Pancreas (tissue), 10 donors: ENCODE measurements at regions not wholly inside any gene's neighbourhood (a gene's known extent, or its start where the extent isn't known, plus 50 kb on each side); places are given as distances from the start of the nearest gene placed in this dataset.

ENCODE experiments used
- ATAC-seq, 4 donors: fragments of 200-7000 bp; cut with Tn5 transposase; one replicate each; pipeline versions ENCODE4 v1.8.0 to v1.9.1; 2020; ENCODE audit warnings: mild to moderate bottlenecking in 4 of 4, moderate library complexity in 4 of 4
- DNase-seq, 6 donors: peaks; one replicate each; pipeline ENCODE4 v3.0.0-alpha.2; 2020
- FAIRE-seq: peaks from 2 replicates; lab custom pipeline; 2012; peaks lifted over from hg19 to GRCh38; lab: Jason Lieb, UNC
- H3K27ac ChIP-seq, 4 donors: fragments of 200-600 bp; sonication (generic); 1 replicate in 3 of 4; 2 replicates in 1 of 4; pipeline versions ENCODE4 v1.5.0 to v1.8.0; 2020
- H3K27me3 ChIP-seq, 4 donors: fragments of 200-600 bp; one replicate each; pipeline ENCODE4 v1.8.0; 2021
- H3K36me3 ChIP-seq, 3 donors: fragments of 200-600 bp; sonication (generic) in 1 of 3; one replicate each; pipeline versions ENCODE4 v1.5.0 to v1.8.0; 2020 to 2021
- H3K4me1 ChIP-seq, 3 donors: fragments of 200-600 bp; one replicate each; pipeline ENCODE4 v1.8.0; 2021
- H3K4me3 ChIP-seq, 4 donors: fragments of 200-600 bp; sonication (generic) in 2 of 4; one replicate each; pipeline versions ENCODE4 v1.5.0 to v1.8.0; 2020 to 2021
- H3K9me3 ChIP-seq, 4 donors: fragments of 200-600 bp; one replicate each; pipeline ENCODE4 v1.8.0; 2021
- WGBS, 2 donors: extraction: QIAGEN DNeasy Blood & Tissue Kit; methylation state at CpG; one replicate each; pipeline ENCODE4 v1.1.7; 2013; 5-methylcytosine and 5-hydroxymethylcytosine counted together
- intact Hi-C, 3 donors: fragments of 100-400 bp; cut with DNase I; formaldehyde crosslinking; loops; one replicate each; pipeline versions ENCODE4 v1.11.1 to v1.14.2; 2022
- TF ChIP-seq, protein P1 (sequence below), 4 donors: fragments of 200-600 bp; sonication (generic) in 3 of 4; IDR thresholded peaks; one replicate each; pipeline versions ENCODE4 v1.5.0 to v1.8.0; 2021; ENCODE audit warnings: antibody characterized with exemption in 4 of 4
- donor health status: healthy with polysubstance abuse.
- donor health status: DM: no; HTN: no; CAD: no; lungs with moderate emphysema.
- donor health status: DM: no; HTN: no; CAD: no.
- donor health status: control.
- donor health status: control.
- donor health status: Bipolar disorder and iron deficiency.
- donor health status: DM: yes; HTN: yes; CAD: no.
- donor health status: DM: no; HTN: no; CAD: no.
- donor health status: DM: no; HTN: no; CAD: no.
- donor health status: DM: yes; HTN: yes; CAD: no.

DNA sequence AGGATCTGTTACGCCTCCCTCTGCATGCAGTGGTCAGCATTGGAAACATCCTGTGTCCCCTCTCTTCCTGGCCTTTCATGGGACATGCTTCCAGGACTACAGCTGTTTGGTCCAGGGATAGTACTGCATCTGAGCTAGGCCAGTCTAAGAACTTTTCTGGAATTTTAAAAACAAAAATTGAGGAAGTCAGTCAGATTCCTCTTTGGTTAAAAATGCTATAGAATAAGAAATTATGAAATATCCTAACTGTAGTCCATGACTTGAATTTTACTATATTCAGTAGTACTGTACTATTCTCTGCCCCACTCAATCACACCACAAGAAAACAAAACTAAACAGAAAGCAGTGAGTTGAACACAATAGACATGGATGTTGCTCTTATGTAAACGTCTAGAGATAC lies 201.0 kb upstream of the CADM1 start:
- FAIRE-seq (no peak), DNase-seq (no peak), ATAC-seq (no peak)
- TF ChIP-seq, protein P1, sequence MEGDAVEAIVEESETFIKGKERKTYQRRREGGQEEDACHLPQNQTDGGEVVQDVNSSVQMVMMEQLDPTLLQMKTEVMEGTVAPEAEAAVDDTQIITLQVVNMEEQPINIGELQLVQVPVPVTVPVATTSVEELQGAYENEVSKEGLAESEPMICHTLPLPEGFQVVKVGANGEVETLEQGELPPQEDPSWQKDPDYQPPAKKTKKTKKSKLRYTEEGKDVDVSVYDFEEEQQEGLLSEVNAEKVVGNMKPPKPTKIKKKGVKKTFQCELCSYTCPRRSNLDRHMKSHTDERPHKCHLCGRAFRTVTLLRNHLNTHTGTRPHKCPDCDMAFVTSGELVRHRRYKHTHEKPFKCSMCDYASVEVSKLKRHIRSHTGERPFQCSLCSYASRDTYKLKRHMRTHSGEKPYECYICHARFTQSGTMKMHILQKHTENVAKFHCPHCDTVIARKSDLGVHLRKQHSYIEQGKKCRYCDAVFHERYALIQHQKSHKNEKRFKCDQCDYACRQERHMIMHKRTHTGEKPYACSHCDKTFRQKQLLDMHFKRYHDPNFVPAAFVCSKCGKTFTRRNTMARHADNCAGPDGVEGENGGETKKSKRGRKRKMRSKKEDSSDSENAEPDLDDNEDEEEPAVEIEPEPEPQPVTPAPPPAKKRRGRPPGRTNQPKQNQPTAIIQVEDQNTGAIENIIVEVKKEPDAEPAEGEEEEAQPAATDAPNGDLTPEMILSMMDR (IDR thresholded peaks at IDR 0.05) = no peak
- Histone ChIP-seq H3K4me1 (no peaks in the 10 kb centered on the region), H3K4me3 (no peak overlapping the region), H3K36me3 (no peaks in the 10 kb centered on the region), H3K9me3 (no peaks in the 10 kb centered on the region), H3K27ac (no peak overlapping the region), H3K27me3 (no peaks in the 10 kb centered on the region)
- intact Hi-C loops = no loop called here
- WGBS, 2 donors = 34 to 54% methylated on average over 2 of the region's 2 CpGs

DNA sequence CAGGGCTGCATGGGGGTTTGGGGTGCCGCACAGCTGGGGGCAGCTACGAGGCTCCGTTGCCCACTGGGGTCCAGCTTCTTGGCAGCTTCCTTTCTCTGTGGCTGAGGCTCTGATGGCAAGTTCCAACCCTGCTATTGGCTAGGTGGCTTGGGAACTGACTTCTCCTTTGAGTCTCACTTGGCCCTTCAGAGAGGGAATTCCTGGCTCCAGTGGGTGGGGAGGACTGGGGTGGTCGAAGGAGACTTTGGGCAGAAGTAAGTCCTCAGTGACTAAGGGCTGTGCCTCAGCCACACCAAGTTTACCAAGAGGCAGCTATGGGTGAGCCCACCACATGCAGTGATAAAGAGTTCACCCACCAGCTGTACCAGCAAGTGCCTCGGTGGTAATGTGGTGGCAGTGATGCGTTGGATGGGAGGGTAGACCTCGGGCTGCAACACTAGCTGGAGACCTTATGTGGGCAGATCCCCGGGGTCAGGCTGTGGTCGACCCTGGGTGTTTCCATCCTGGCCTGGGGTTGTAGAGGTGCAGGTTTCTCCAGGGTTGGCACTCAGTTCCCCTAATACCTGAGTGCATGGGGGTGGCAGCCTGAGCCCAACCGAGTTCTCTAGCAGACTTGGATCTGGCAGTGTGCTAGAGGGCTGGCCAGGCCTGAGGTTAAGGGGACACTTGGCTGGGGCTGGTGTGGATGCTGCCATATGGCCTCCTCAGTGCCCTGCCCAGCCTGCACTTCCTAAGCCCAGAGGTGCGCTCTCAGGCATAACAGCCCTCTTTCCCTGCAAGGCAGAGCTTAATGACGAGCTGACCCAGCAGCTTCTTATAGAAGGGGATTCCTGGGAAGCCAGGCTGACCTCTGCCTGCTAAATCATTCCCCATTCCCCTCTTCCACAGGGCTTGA lies 197.0 kb upstream of the CADM1 start:
- no peak overlapping the region for H3K4me3 ChIP-seq
- DNase-seq (no peak), FAIRE-seq (no peak), ATAC-seq (no peak)
- no peaks in the 10 kb centered on the region for H3K4me1 ChIP-seq
- H3K27me3 ChIP-seq = no peaks in the 10 kb centered on the region
- TF ChIP-seq, protein P1 (IDR thresholded peaks at IDR 0.05) = no peak
- no peaks in the 10 kb centered on the region for H3K9me3 ChIP-seq
- intact Hi-C loops = no loop called here
- 62 to 69% methylated on average over 12 of the region's 12 CpGs for WGBS, 2 donors
- H3K27ac ChIP-seq = no peak overlapping the region
- H3K36me3 ChIP-seq = no peaks in the 10 kb centered on the region

DNA sequence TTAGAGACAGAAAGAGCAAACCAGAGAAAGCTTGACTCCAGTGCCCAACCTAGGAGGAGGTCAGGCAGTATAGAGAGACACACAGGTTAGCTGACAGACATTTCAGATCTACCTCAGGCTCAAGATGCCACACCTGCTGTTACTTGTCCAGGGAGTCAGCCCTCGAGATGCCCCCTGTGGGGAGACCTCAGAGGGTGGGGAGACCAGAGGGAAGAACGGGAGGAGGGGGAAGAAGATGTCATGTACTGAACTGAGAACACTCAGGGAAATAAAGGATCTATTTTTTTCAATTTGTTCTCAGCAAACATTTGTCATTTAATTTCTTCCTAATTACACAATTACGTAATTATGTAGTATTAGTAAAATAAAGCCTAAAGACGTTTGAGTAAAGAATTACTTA lies 196.3 kb upstream of the CADM1 start:
- Histone ChIP-seq H3K4me1 (no peaks in the 10 kb centered on the region), H3K36me3 (no peaks in the 10 kb centered on the region), H3K4me3 (no peak overlapping the region), H3K27ac (no peak overlapping the region), H3K27me3 (no peaks in the 10 kb centered on the region), H3K9me3 (no peaks in the 10 kb centered on the region)
- 34 to 39% methylated on average over 4 of the region's 4 CpGs for WGBS, 2 donors
- intact Hi-C loops = no loop called here
- no peak for DNase-seq
- ATAC-seq = no peak
- TF ChIP-seq, protein P1 (IDR thresholded peaks at IDR 0.05) = no peak
- no peak for FAIRE-seq

DNA sequence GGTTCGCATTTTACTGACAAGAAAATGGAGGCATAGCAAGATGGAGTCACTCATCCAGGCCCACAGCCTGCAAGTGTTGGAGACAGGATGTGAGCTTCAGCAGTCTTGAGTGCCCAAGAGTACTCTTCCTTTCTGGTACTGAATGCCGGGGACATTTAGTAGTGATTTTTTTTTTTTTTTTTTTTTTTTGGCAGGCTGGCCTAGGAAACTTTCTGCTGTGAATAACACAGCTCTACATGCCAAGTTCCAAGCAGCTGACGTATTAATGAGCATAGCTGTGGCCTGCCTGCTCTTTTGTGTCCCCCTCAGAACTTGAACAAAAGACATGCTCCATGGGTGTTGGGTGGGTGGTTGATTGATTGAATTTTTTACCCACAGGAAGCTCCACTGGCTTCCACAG lies 195.5 kb upstream of the CADM1 start:
- peak in 3 of 4 donors; percentile 48 to 68 (median 65) for ATAC-seq
- TF ChIP-seq, protein P1 (IDR thresholded peaks at IDR 0.05) = no peak
- 58 to 69% methylated on average over 3 of the region's 3 CpGs for WGBS, 2 donors
- intact Hi-C loops = no loop called here
- Histone ChIP-seq H3K9me3 (no peaks in the 10 kb centered on the region), H3K36me3 (no peaks in the 10 kb centered on the region), H3K27ac (no peak overlapping the region), H3K4me3 (no peak overlapping the region), H3K27me3 (no peaks in the 10 kb centered on the region), H3K4me1 (no peaks in the 10 kb centered on the region)
- DNase-seq = no peak
- no peak for FAIRE-seq

DNA sequence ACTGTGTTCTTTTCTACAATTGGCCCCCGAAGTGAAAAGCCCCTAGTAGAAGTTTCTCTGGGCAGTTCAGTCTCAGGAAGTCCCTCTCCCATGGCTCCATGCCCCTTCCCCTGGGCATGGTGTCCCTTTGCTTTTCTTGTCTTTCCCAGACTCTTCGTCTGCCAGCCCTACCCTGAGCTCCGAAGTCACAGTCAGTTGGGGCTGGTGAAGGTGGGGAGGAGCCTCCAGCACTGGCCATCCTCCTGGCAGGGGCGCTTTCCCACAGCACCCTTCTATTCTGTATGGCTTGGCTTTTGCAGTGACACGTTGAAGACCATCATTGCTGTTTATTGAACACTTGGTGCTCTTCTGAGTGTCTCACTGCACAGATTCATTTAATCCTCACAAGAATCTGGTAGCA lies 195.1 kb upstream of the CADM1 start:
- H3K9me3 ChIP-seq = no peaks in the 10 kb centered on the region
- H3K4me3 ChIP-seq = no peak overlapping the region
- no peaks in the 10 kb centered on the region for H3K4me1 ChIP-seq
- H3K27ac ChIP-seq = no peak overlapping the region
- no peak for ATAC-seq
- no peak for FAIRE-seq
- no peaks in the 10 kb centered on the region for H3K36me3 ChIP-seq
- no peak for DNase-seq
- TF ChIP-seq, protein P1 (IDR thresholded peaks at IDR 0.05) = no peak
- H3K27me3 ChIP-seq = no peaks in the 10 kb centered on the region
- intact Hi-C loops = no loop called here
- whole genome bisulfite sequencing, 2 donors = 56 to 75% methylated on average over 5 of the region's 5 CpGs
